SKM-1 treated with dmso at 0.1 percent for 144 hours (cell line): ENCODE measurements at regions not wholly inside any gene's neighbourhood (a gene's known extent, or its start where the extent isn't known, plus 50 kb on each side); places are given as distances from the start of the nearest gene placed in this dataset.
"Not testable (repeated sequence)": the region's sequence is repeated elsewhere in the genome, so short reads cannot be mapped to it uniquely, and the experiment has no call there.

Source experiments
- DNase-seq: peaks from one replicate; lab custom pipeline; 2025; ENCODE audit not compliant: unreplicated experiment; lab: John Stamatoyannopoulos, UW

GRCh38 chr2:107545066-107545465 lies 281.6 kb upstream of the RGPD4 start:
- DNase-seq: peak; percentile 22

GRCh38 chr2:107545851-107546250 lies 280.8 kb upstream of the RGPD4 start:
- DNase-seq: no peak

- no peak for DNase-seq
Observed at GRCh38 chr2:107548216-107548615, 278.5 kb upstream of the RGPD4 start.

- DNase-seq: no peak
Observed at GRCh38 chr2:107553046-107553445, 273.6 kb upstream of the RGPD4 start.

GRCh38 chr2:107553539-107553938 lies 273.2 kb upstream of the RGPD4 start:
- DNase-seq: no peak

GRCh38 chr2:107556038-107556627 lies 270.6 kb upstream of the RGPD4 start:
- DNase-seq: no peak

- DNase-seq: no peak
Observed at GRCh38 chr2:107558295-107558694, 268.4 kb upstream of the RGPD4 start.

GRCh38 chr2:107569496-107569895 lies 257.2 kb upstream of the RGPD4 start:
- DNase-seq: no peak

GRCh38 chr2:107570876-107571275 lies 255.8 kb upstream of the RGPD4 start:
- no peak for DNase-seq

- DNase-seq: not testable (repeated sequence)
Observed at GRCh38 chr2:107572890-107573289, 253.8 kb upstream of the RGPD4 start.

GRCh38 chr2:107576991-107577390 lies 249.7 kb upstream of the RGPD4 start:
- no peak for DNase-seq

GRCh38 chr2:107582487-107582886 lies 244.2 kb upstream of the RGPD4 start:
- DNase-seq: no peak

GRCh38 chr2:107584577-107584976 lies 242.1 kb upstream of the RGPD4 start:
- no peak for DNase-seq

- no peak for DNase-seq
Observed at GRCh38 chr2:107585851-107586250, 240.8 kb upstream of the RGPD4 start.

GRCh38 chr2:107588181-107588580 lies 238.5 kb upstream of the RGPD4 start:
- no peak for DNase-seq

GRCh38 chr2:107589079-107589491 lies 237.6 kb upstream of the RGPD4 start:
- no peak for DNase-seq

- no peak for DNase-seq
Observed at GRCh38 chr2:107591561-107592279, 235.0 kb upstream of the RGPD4 start.

GRCh38 chr2:107592280-107592624 lies 234.4 kb upstream of the RGPD4 start:
- DNase-seq: peak; percentile 65

- DNase-seq: no peak
Observed at GRCh38 chr2:107595285-107595684, 231.4 kb upstream of the RGPD4 start.

GRCh38 chr2:107595749-107596148 lies 230.9 kb upstream of the RGPD4 start:
- no peak for DNase-seq

- no peak for DNase-seq
Observed at GRCh38 chr2:107597507-107597906, 229.2 kb upstream of the RGPD4 start.

- no peak for DNase-seq
Observed at GRCh38 chr2:107602801-107603200, 223.9 kb upstream of the RGPD4 start.

- DNase-seq: no peak
Observed at GRCh38 chr2:107607054-107607453, 219.6 kb upstream of the RGPD4 start.
